H1 (cell line): ENCODE measurements at regions not wholly inside any gene's neighbourhood (a gene's known extent, or its start where the extent isn't known, plus 50 kb on each side); places are given as distances from the start of the nearest gene placed in this dataset.

Source experiments
- CTCF ChIA-PET: fragments of 300-600 bp; sonication (Branson Sonifier 250); formaldehyde crosslinking; loops from one replicate; lab custom pipeline; 2021; ENCODE audit not compliant: partially characterized antibody; lab: Charles Lee
- POLR2A ChIA-PET: fragments of 300-600 bp; sonication (Branson Sonifier 250); formaldehyde crosslinking; loops from one replicate; lab custom pipeline; 2021; ENCODE audit warnings: inconsistent platforms; ENCODE audit not compliant: partially characterized antibody; lab: Charles Lee
- DNase-seq, 2 experiments: peaks; one replicate each; pipeline versions ENCODE4 v3.0.0 to v3.0.0-alpha.2; 2010 to 2022; ENCODE audit warnings: low spot score in 2 of 2, low read depth in 1 of 2, mixed read lengths in 1 of 2
- FAIRE-seq: peaks from 2 replicates; lab custom pipeline; 2011; peaks lifted over from hg19 to GRCh38; lab: Jason Lieb, UNC
- H2AFZ ChIP-seq: 2 replicates; pipeline ENCODE4 v1.8.1; 2012; ENCODE audit warnings: low read length, inconsistent platforms
- H2AK5ac ChIP-seq: 2 replicates; pipeline ENCODE4 v1.6.1; 2013; ENCODE audit warnings: low read depth, low read length
- H2BK120ac ChIP-seq: replicated peaks from 2 replicates; pipeline ENCODE3; 2013; ENCODE audit warnings: low read depth, low read length, inconsistent platforms
- H2BK12ac ChIP-seq: 2 replicates; pipeline ENCODE4 v1.6.1; 2013; ENCODE audit warnings: low read depth, low read length
- H2BK15ac ChIP-seq: 2 replicates; pipeline ENCODE4 v1.6.1; 2013; ENCODE audit warnings: low read length
- H2BK20ac ChIP-seq: 2 replicates; pipeline ENCODE4 v1.6.1; 2013; ENCODE audit warnings: low read length
- H2BK5ac ChIP-seq: 2 replicates; pipeline ENCODE4 v1.6.1; 2013; ENCODE audit warnings: low read depth, low read length
- H3K14ac ChIP-seq: 2 replicates; pipeline ENCODE4 v1.6.1; 2013; ENCODE audit warnings: inconsistent platforms; ENCODE audit not compliant: insufficient read length
- H3K18ac ChIP-seq: 2 replicates; pipeline ENCODE4 v1.6.1; 2013; ENCODE audit warnings: low read length; ENCODE audit errors: extremely low read depth
- H3K23ac ChIP-seq: 2 replicates; pipeline ENCODE4 v1.6.1; 2013; ENCODE audit warnings: inconsistent platforms; ENCODE audit not compliant: insufficient read length
- H3K23me2 ChIP-seq: 2 replicates; pipeline ENCODE4 v1.6.1; 2013; ENCODE audit warnings: low read depth, low read length
- H3K27ac ChIP-seq: 2 replicates; pipeline ENCODE4 v1.6.1; 2011; ENCODE audit warnings: low read depth, low read length, inconsistent platforms
- H3K27me3 ChIP-seq, 4 experiments: replicated peaks in 1 of 4; 1 replicate in 1 of 4; 2 replicates in 3 of 4; pipeline versions ENCODE4 v1.6.1 to v1.8.1; 2011 to 2013; ENCODE audit warnings: low read length in 3 of 4, mild to moderate bottlenecking in 3 of 4, inconsistent platforms in 2 of 4, mixed read lengths in 2 of 4, moderate library complexity in 1 of 4; ENCODE audit not compliant: control insufficient read depth in 3 of 4, insufficient read depth in 3 of 4; ENCODE audit errors: extremely low read depth in 1 of 4
- H3K36me3 ChIP-seq, 4 experiments: 2 replicates each; pipeline versions ENCODE4 v1.6.1 to v1.8.1; 2011 to 2013; ENCODE audit warnings: mild to moderate bottlenecking in 4 of 4, low read length in 3 of 4, moderate library complexity in 2 of 4, control low read depth in 1 of 4, inconsistent platforms in 1 of 4; ENCODE audit not compliant: insufficient read depth in 4 of 4, control insufficient read depth in 2 of 4
- H3K4ac ChIP-seq: replicated peaks from 2 replicates; pipeline ENCODE3; 2013; ENCODE audit warnings: low read length, low read depth, mixed read lengths, inconsistent platforms; ENCODE audit not compliant: insufficient read length
- H3K4me1 ChIP-seq, 4 experiments: replicated peaks in 1 of 4; 1 replicate in 1 of 4; 2 replicates in 3 of 4; pipeline versions ENCODE4 v1.6.1 to v1.8.1; 2011 to 2013; ENCODE audit warnings: low read length in 3 of 4, inconsistent platforms in 2 of 4, mixed read lengths in 1 of 4; ENCODE audit not compliant: insufficient read depth in 4 of 4, control insufficient read depth in 3 of 4
- H3K4me2 ChIP-seq, 2 experiments: 2 replicates each; pipeline versions ENCODE4 v1.6.1 to v1.8.1; 2011 to 2013; ENCODE audit warnings: low read depth in 2 of 2, low read length in 2 of 2, control low read depth in 1 of 2, inconsistent platforms in 1 of 2, mild to moderate bottlenecking in 1 of 2; ENCODE audit not compliant: insufficient read depth in 1 of 2
- H3K4me3 ChIP-seq, 4 experiments: fragments of 200-600, 300-600 bp in 1 of 4; sonication (generic), shearing (Covaris generic), sonication (Bioruptor Twin) in 1 of 4; 2 replicates each; pipeline versions ENCODE4 v1.5.1 to v1.8.1; 2011 to 2016; ENCODE audit warnings: low read length in 4 of 4, low read depth in 3 of 4, control low read depth in 2 of 4, inconsistent platforms in 2 of 4, mild to moderate bottlenecking in 2 of 4, mixed read lengths in 1 of 4, moderate library complexity in 1 of 4; ENCODE audit not compliant: insufficient read depth in 2 of 4; ENCODE audit errors: extremely low read depth in 1 of 4
- H3K56ac ChIP-seq: replicated peaks from 2 replicates; pipeline ENCODE3; 2013; ENCODE audit warnings: low read depth, mild to moderate bottlenecking, mixed read lengths, low read length, inconsistent platforms; ENCODE audit not compliant: insufficient read length
- H3K79me1 ChIP-seq: 2 replicates; pipeline ENCODE4 v1.6.1; 2013; ENCODE audit warnings: low read depth, low read length, control low read depth
- H3K79me2 ChIP-seq, 2 experiments: 2 replicates each; pipeline versions ENCODE4 v1.6.1 to v1.8.1; 2012 to 2013; ENCODE audit warnings: low read length in 2 of 2, mild to moderate bottlenecking in 2 of 2, inconsistent platforms in 1 of 2; ENCODE audit not compliant: insufficient read depth in 2 of 2, control insufficient read depth in 1 of 2
- H3K9ac ChIP-seq, 4 experiments: replicated peaks in 1 of 4; 1 replicate in 1 of 4; 2 replicates in 3 of 4; pipeline versions ENCODE4 v1.6.1 to v1.8.1; 2011 to 2013; ENCODE audit warnings: low read depth in 3 of 4, low read length in 3 of 4, control low read depth in 2 of 4, mild to moderate bottlenecking in 2 of 4, moderate library complexity in 2 of 4, inconsistent platforms in 1 of 4; ENCODE audit errors: extremely low read depth in 1 of 4
- H3K9me3 ChIP-seq, 2 experiments: 2 replicates each; pipeline versions ENCODE4 v1.6.1 to v1.8.1; 2012 to 2013; ENCODE audit warnings: mild to moderate bottlenecking in 2 of 2, moderate library complexity in 2 of 2, control low read depth in 1 of 2, inconsistent platforms in 1 of 2, low read depth in 1 of 2, low read length in 1 of 2, mixed read lengths in 1 of 2; ENCODE audit not compliant: insufficient read depth in 2 of 2
- H4K20me1 ChIP-seq, 2 experiments: replicated peaks in 1 of 2; 2 replicates each; pipeline versions ENCODE3 to v1.8.1; 2011 to 2013; ENCODE audit warnings: inconsistent platforms in 2 of 2, low read length in 2 of 2, mild to moderate bottlenecking in 1 of 2; ENCODE audit not compliant: insufficient read depth in 2 of 2, control insufficient read depth in 1 of 2
- H4K5ac ChIP-seq: 2 replicates; pipeline ENCODE4 v1.6.1; 2013; ENCODE audit warnings: low read length, low read depth, mixed read lengths, inconsistent platforms; ENCODE audit not compliant: insufficient read length
- H4K8ac ChIP-seq: 2 replicates; pipeline ENCODE4 v1.8.0; 2013; ENCODE audit warnings: mild to moderate bottlenecking, moderate library complexity, low read length, inconsistent platforms; ENCODE audit not compliant: insufficient read depth; ENCODE audit errors: extremely low read depth
- H4K91ac ChIP-seq: replicated peaks from 2 replicates; pipeline ENCODE3; 2013; ENCODE audit warnings: low read length, mixed read lengths, inconsistent platforms; ENCODE audit not compliant: insufficient read length
- HDAC6 ChIP-seq: IDR thresholded peaks from one replicate; pipeline ENCODE4 v1.7.1; 2012; ENCODE audit warnings: low read depth, mild to moderate bottlenecking, inconsistent platforms, low read length, moderate library complexity
- ZNF274 ChIP-seq: IDR thresholded peaks from 2 replicates; pipeline ENCODE4 v1.7.0; 2012; ENCODE audit warnings: low read length, borderline replicate concordance; ENCODE audit errors: extremely low read depth
- WGBS, 2 experiments: shearing (Covaris generic) in 1 of 2; methylation state at CpG; one replicate each; pipeline versions ENCODE4 v1.1.6 to v1.1.7; 2013 to 2015; ENCODE audit warnings: low lambda C conversion rate in 2 of 2, mixed read lengths in 2 of 2, inconsistent platforms in 1 of 2, low coverage in 1 of 2, missing lambda C conversion rate in 1 of 2; ENCODE audit not compliant: insufficient replicate concordance in 2 of 2, insufficient coverage in 1 of 2, insufficient read length in 1 of 2; ENCODE audit errors: extremely low coverage in 1 of 2, missing lambda C conversion rate in 1 of 2; 5-methylcytosine and 5-hydroxymethylcytosine counted together

DNA sequence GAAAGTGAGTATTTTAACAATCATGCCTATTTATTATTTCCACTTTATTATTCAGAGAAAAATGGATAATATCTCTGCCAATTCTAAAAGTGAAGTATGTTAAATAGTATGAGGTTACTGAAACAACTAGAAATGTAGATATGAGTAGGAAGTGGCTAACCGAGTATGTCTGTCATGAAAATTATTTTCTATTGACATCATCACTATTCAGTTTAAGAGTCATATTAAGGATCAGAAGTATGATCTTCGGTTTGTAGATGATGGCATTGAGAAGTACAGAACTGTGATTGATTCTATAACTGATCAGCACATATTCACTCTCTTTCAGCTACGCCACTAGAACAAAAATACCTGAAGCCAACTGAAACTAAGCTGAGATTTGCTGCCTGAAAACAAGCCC, 146.4 kb upstream of the SLITRK5 start:
- no peaks in the 10 kb centered on the region for H4K20me1 ChIP-seq
- FAIRE-seq: no peak
- H2BK5ac ChIP-seq: no peak overlapping the region
- no peaks in the 10 kb centered on the region for H3K4me1 ChIP-seq
- H4K8ac ChIP-seq: no peak overlapping the region
- H2BK120ac ChIP-seq: no peak overlapping the region
- TF ChIP-seq ZNF274 (no peak), HDAC6 (no peak)
- peaks cover 6 to 8% of the 10 kb centered on the region in 2 experiments; a peak in 3 of 4 replicates for H3K9me3 ChIP-seq
- no peaks in the 10 kb centered on the region for H3K27me3 ChIP-seq
- no peaks in the 10 kb centered on the region; the same call in 1 of the 2 replicates for H3K23me2 ChIP-seq
- no peaks in the 10 kb centered on the region for H3K79me1 ChIP-seq
- WGBS, 2 experiments: 96% methylated on average over 3 of the region's 3 CpGs; no CpG with 5 or more reads in 1 of the 2 experiments
- POLR2A ChIA-PET: no interaction called here
- no peaks in the 10 kb centered on the region for H3K36me3 ChIP-seq
- no peak overlapping the region for H3K27ac ChIP-seq
- no peak overlapping the region for H3K56ac ChIP-seq
- H2AK5ac ChIP-seq: no peak overlapping the region
- no peak overlapping the region for H3K4me2 ChIP-seq
- H3K14ac ChIP-seq: no peak overlapping the region
- no peaks in the 10 kb centered on the region for H3K79me2 ChIP-seq
- H3K4ac ChIP-seq: no peak overlapping the region
- no peak overlapping the region for H2BK12ac ChIP-seq
- H4K5ac ChIP-seq: no peak overlapping the region
- no peak overlapping the region for H3K4me3 ChIP-seq
- no peak overlapping the region for H4K91ac ChIP-seq
- H2AFZ ChIP-seq: no peak overlapping the region
- H3K23ac ChIP-seq: no peak overlapping the region
- DNase-seq: no peak
- no peak overlapping the region for H2BK20ac ChIP-seq
- H3K9ac ChIP-seq: no peak overlapping the region
- CTCF ChIA-PET: no interaction called here
- no peak overlapping the region for H3K18ac ChIP-seq
- no peak overlapping the region for H2BK15ac ChIP-seq
